GM03348 (cell line): ENCODE measurements at regions not wholly inside any gene's neighbourhood (a gene's known extent, or its start where the extent isn't known, plus 50 kb on each side); places are given as distances from the start of the nearest gene placed in this dataset.

Source experiments
- DNase-seq: peaks from one replicate; pipeline ENCODE4 v3.0.0; 2012; ENCODE audit warnings: low spot score

DNA sequence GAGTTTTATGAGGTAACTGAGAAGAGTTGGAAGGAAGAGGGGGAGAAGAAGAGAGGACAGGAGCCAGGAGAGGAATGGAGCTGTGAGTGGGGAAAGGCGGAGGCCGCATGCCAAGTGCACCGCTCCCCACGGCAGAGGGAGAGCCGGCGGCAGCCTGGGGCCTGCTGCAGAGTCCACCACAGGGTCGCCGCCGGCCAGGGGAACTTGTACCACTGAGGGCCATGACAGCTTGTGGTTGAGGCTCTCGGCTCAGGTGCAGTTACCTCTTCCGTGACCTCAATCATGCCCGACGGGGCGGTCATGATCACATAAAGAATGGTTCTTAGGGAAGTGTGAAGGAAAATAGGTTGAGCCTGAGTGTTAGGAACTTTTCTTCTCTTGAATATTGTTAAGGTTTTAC lies 325.0 kb downstream of the SNAPC1 start:
- no peak for DNase-seq

DNA sequence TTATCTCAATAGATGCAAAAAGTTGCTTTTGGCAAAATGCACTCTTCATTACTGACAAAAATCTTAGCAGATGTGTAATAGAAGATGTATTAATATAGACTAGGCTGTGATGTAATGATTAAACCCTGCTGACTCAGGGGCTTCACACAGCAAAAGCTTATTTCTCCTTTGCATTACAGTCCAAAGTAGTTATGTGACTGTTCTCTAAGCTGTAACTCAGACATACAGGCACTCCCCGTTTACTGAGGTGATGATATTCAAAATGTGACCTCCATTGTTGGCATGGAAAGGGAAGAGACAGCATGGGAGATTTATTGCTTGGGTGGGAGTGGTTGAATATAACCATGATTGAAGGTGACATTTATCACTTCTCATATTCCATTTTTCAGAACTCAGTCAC lies 331.5 kb downstream of the SNAPC1 start:
- DNase-seq = no peak

DNA sequence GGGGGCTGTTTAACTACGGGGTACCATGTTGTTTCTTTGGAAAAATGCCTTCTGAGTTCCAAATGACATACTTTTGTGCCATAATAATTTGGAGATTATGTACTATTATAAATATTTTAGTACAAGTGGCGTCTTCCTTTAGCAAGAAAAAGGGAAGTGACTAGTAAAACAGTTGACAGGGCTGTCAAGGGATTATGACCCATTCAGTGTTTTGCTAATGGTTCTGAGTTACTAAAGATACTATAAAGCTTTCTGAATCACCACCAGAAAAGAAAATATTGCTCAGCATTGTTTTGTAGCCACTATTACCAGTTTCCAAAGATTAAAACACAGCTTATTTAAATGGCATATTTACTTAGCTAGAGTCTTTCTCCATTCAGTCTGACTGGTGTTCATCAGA lies 334.9 kb downstream of the SNAPC1 start:
- no peak for DNase-seq

DNA sequence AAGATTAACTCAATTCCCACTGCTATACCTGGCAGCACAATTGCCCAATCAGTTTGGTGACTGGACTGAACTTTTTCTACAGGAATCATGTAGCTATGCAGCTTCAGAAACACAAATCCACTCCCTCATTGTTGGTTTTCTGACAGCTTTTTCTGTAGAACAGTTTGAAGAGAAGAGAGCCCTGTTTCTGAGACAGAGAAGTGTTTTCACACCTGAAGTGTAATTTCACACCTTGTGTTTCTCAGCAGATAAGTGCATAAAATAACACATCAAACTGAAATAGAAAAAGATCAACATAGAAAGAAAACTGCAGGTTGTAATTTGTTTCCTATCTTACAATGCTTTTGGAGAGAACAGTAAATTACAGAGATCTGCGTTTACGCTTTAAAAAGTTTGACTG lies 335.6 kb downstream of the SNAPC1 start:
- DNase-seq = no peak

DNA sequence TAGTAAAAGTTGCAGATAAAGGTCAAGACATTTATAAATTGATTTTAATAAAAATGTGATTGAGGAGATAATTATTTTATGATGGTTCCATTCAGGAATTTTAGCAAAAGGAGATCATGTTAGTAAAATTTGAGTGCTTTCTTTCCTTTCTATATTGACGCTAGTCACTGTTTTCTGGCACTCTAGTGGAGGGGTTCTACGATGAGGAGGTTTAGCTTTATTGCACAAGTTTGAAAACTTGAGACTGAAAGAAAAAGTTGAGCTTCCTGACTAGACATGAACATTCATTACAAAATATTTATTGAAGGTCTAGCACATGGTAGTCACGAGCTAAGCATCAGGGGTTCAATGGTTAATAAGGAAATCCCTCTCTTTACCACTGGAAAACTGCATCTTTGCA lies 336.1 kb downstream of the SNAPC1 start:
- DNase-seq = no peak

DNA sequence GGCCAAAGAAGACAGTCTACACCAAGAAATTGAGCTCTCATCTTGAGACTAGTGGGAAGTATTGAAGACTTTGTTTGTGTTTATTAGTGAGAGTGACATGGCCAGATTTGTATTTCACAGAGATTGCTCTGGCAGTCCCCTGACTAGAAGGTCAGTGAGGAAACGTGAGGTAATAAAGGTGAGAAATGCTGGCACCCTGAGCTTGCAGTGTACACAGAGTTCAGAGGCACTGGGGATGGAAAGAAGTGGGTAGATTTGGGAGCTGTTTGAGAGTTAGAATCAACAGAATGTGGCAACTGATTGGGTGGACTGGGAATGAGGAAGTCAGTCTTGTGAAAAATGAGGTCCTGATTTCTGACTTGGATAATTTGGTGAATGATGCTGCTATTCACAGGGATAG lies 336.9 kb downstream of the SNAPC1 start:
- DNase-seq = no peak

DNA sequence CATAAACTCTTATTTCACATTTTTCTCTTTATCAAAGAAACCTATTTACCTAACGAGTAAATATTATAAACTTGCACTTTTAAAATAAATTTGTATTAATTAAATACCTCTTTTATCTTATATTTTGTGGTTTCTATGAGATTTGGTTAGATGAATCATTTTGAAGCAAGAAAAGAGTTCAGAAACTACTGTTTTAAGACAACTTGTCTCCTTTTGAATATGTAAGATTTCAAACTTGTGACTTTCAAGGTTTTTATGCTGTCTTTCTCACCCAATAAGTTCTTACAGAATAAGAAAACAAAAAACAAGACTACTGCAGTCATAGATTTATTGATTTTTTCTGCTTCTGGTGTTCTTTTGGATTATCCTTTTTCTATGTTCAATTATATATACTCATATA lies 339.0 kb downstream of the SNAPC1 start:
- DNase-seq = no peak

DNA sequence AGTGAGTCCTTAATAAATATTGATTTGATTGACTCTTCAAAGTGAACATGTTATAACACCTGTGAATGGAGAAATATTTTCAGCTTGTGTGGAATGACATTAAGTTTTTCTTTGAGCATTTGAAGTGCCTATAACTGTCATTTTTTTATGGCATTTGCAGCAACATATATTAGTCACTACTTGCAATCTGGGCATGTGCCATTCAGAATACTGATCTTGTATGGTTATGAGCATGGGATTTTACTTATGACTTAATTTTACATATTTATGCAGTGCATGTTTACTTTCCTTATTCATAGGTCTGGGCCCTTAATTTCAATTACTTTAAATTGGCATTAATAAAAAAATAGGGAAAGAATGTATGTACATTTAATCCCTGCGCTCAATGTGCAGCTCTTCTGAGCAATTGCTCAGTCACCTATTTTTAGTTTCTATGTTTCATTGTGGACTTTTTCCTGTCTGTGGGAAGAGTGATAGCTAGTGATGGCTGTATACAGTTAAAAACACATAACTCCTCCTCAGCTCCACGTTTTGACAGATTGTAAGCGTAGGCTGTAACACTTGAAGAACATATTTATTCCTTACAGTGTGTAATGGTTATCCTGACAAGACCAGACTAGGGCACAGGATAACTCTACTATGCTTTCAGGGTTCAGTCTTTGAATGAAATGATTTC lies 339.6 kb downstream of the SNAPC1 start:
- no peak for DNase-seq

DNA sequence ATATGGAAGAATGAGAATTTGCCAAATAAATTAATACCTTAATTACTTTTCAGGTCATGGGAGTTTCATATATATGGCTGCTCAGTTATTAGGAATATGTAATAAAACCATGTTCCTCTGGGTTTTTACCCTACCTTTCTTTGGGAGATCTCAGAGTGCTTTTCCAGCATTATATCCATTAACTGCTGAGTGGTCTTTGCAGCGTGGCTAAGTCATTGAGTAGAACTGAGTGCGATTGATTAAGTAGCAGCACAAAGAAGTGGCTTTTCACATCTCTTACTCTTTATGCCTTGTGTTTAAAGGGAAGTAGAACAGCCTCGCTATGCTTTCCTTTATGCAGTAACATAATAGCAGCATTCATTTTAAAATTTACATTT lies 340.1 kb downstream of the SNAPC1 start:
- no peak for DNase-seq

DNA sequence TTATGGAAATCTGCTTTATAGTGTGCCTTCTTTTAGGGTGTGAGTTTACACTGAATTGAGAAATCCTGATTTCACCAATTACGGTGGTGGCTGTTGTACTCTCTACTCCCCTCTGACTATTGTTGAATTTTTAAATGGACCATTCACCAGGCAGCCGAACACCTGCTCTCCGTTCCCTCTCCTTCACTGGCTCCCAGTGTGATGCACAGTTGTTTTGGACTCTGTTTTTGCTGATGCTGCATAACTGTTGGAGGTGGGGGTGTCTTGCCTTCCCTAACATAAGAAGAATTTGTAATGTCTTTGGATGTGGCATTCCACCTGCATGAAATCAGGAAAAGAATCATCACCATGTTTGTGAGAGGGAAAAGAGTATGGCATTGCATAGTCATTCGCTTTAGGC lies 341.2 kb downstream of the SNAPC1 start:
- no peak for DNase-seq

DNA sequence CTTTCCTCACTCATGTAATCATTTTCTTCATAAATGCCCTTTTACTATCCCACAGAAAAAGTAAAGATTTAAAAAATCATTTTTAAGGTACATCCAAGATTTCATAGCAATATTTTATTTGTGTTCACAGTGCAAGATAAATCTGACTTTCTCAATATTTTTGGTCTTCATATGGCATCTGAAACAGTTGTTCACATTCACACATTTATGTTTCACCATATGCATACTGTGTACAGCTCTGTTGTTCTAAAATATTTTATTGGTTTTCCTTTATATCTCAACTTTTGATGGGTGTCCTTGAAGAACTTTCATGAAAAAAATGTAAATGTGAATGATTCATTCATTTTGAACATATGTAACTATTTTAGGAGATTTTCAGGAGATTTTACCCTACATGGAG lies 348.7 kb downstream of the SNAPC1 start:
- no peak for DNase-seq

DNA sequence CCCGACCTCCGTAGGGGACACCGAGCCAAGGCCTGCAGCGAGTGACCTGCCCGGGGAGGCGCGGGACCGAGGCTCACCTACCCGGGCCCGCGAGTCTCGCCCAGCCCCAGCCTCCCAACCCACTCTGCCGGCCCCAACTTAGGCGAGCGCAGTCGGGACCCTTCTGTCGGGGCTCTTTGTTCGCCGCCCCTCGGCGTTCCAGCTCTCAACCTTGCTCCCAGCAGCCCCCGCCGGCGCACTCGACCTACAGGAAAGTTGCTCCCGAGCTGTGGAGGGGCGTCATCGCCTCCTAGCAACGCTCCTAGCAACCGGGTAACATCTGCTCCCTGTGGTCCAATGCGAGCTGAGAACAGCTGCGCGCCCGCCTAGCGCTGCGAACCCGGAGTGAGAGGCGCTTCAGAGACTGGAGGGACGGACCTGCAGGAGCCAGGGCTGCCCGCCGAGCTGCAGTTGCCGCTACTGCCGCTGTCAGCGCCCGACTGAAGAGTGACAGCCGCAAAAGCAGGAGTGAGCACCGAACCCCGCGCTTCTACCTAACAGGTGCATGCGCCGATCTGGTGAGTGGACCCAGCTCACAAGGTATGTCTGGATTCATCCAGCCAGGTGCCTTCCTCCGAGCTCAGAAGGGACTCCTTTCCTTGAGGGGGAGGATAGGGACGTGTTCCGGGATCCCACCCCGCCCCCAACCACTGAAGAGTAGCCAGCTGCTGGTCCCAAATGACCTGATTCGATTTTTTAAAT lies 355.0 kb downstream of the SNAPC1 start:
- DNase-seq = peak; percentile 51

DNA sequence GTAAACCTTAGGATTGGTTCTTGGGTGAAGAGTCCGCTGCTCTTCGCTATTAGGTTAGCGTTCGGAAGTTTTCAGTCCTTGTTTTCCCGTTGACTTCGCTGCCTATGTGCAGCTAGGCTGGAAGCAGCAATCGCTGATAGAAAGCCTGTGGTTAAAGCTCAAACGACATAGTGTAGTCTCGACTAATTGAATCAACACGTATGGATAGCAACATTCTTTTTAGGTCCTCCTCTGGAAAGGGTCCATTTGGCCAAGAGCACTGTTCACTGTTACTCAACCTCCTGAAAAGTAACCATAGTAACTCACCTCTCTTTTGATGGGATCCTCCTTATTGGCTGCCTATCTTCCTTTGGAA lies 355.5 kb downstream of the SNAPC1 start:
- no peak for DNase-seq

DNA sequence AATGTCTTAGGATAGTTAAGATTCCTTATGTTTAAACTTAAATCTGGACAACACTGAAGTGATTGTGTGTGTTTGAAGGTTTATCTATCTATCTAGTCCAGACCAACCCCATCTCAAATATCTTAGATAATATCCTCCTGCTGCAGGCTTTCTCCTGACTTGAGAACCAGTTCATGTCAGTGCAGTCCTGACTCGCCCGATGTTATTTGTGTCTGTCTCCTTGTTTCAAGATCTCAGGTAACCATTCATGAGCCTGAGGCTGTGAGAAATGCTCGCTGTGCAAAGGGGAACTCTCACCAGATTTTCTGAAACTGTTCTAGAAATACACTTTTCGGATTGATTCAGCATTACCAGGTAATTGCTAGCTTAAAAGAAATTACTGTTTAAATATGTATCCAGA lies 356.2 kb downstream of the SNAPC1 start:
- no peak for DNase-seq

DNA sequence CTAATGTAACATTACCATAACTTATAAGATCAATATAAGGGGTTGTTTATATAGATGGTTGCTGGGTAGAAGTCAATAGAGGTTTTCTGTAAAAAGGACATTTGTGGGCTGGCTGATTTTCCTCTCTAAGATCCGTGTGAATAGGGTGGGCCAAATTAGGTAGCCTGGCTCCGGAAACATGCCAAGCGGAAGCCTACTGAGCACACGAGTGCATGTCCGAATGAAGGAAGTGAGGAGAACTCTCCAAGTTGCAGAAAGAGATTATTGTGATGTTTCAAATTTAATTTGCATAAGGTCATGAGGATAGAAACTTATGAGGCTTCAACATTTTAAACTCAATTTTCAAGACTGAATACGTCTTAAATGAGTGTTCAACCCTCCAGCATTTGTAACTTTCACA lies 356.7 kb downstream of the SNAPC1 start:
- no peak for DNase-seq

DNA sequence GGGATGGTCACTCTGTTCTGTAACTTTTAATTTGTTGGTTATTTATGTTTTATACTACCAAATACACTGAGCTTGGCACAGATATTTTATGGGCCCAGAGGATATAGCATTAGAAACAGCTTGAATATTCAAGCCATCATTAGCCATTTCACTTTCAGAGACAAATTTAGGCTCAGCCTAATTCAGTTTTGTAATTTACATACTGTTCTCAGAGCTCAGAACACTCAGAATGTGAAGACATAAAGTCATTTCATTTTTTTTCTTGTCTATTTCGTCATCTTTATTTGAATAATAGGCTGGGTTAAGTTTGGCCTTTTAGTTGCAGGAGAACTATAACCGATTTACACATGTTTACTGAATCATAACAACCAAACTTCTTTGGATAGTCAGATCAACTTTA lies 361.7 kb downstream of the SNAPC1 start:
- DNase-seq = no peak

DNA sequence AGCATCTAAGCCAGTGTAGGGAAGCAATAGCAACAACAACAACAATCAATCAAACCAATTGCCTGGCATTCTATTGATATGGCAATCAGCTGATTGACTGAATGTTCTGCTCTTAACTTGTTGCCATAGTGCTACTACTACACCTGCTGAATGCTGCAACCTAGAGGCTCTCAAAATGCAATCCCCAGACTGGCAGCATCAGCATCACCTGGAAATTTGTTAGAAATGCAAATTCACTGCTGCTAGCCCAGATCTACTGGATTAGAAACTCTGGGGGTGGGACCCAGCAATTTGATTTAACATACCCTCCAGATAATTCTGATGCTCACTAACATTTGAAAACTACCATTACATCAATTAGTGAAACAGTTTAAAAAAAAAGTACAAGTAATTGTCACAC lies 363.6 kb downstream of the SNAPC1 start:
- no peak for DNase-seq

DNA sequence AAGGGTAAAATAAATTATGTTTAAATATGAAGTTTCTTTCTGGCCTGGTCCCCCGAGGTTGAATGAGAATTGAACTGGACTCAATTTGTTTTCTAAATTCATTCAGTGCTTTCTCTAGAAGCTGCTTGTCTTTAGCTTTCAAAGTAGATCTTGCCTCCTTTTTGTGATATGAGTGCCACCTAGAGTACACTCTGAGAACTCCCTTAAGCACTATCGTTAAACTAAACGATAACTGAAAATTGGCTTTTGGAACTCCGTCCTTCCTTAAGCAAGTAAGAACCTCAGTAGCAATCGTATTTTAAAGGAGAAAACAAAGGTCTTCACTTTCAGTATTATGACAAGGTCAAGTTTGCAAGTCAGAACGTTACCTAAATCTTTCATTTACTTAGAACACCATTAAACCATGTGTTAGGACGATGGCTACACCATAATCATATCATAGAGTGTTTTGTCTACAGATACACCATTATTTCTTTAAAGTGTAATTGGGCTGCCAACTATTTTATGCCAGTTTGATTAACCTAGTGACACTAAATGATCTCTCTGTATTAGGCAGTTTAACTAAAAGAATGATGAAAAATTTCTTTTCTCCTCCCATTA lies 364.8 kb downstream of the SNAPC1 start:
- peak; percentile 54 for DNase-seq

DNA sequence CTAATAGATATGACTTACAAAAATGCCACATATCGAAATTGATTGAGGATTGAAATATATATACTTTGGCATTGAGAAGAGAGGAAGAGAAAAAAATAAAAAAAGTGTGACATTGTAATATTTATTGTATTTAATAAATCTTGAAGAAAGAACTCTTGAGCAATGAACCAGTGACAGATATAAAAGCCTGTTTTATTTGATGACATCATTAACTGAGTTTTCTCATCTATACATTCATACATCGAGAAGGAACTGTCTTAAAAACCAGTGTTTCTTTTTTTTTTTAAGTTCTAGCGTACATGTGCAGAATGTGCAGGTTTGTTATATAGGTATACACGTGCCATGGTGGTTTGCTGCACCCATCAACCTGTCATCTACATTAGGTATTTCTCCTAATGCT lies 368.2 kb downstream of the SNAPC1 start:
- DNase-seq = no peak

DNA sequence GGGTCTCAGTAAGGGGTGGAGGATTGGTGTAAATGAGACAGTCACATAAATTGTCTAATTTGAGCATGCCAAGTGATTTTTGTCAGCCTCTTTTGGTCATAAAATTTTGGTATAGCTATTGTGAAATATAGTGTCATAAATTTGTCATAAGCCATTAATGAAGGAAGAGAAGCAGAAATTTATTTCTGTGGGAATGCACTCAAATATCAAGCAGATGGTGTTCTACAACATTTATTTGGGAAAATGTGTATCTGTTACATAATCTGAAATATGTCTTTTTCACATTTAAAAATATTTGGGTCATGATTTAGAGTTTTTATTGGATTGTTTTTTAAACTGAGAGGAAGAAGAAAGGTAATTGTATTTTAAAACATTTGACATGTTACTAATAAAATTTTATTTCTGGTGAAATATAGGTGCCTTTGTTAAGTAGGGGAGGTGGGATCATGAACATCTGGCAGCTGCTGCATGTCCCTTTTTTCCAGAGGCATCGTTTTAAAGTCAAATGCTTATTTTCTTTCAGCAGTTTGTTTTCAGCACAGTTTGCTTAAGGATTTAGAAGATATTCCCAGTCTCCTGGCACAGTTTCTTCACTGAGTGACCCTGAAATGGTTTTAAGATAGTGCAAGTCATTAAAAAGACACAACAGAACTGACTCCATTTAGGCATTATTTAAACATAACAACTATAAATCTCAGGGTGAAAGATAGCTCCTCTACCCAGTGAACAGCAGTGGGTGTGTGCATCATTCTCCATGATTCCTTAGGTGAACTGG lies 371.7 kb downstream of the SNAPC1 start:
- no peak for DNase-seq

DNA sequence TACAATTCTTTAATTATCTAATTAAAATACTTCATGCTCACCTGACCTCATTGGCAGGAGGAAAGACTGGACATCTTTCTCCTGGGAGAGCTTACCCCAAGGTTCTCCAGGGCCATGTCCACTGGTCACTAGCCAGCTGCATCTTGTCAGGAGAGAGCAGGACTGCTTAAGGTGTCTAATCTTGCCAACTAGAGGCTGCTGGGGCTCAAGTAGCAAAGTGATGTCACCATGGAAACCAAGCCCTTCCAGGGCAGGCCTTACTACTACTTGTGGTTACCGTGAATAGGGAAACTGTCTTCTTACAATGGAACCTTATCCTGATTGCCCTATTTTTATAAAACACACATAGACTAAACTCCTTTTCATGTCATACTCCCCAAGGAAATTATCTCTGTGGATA lies 376.4 kb downstream of the SNAPC1 start:
- no peak for DNase-seq

DNA sequence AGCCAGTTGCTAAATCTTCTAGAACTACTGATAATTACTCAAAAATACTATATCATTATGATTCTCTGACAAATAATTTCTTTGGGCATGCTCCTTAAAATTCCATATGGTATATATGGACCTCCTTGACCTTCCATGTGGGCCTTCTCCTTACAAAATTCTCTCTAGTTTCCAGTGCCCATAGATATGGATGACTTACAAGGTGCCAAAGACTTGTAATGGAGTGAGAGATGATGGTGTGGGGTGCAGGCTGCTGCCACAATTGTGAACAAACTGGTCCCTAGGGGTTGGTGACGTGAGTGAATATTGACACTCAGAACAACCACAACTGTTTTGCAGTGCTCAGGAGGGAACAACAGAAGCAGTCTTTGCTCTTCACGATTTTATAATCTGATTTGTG lies 378.9 kb downstream of the SNAPC1 start:
- DNase-seq = no peak

DNA sequence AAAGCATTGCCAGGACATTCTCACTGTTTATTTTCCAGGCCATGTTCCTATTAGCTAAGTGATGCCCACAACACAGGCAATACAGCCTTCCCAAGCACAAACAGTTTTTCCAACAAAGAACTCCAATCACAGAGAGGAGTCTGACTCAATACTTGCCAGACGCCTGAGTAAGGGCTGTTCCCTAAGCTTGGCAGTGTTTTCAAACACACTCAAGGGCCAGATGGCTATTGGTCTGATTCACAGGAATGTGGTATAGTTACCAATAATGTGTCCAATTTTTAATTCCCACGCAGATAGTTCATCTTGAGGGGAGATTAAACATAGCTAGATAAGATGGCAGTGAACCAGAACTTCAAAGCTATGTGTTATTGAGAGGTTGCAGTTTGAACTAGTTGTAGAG lies 381.0 kb downstream of the SNAPC1 start:
- peak; percentile 28 for DNase-seq
